HG02588 (cell line): ENCODE measurements at regions not wholly inside any gene's neighbourhood (a gene's known extent, or its start where the extent isn't known, plus 50 kb on each side); places are given as distances from the start of the nearest gene placed in this dataset.
"Not testable (repeated sequence)": the region's sequence is repeated elsewhere in the genome, so short reads cannot be mapped to it uniquely, and the experiment has no call there.

Source experiments
- ATAC-seq: cut with Tn5 transposase; IDR thresholded peaks from one replicate; pipeline ENCODE4 v1.9.1; 2021; ENCODE audit warnings: mild to moderate bottlenecking, moderate library complexity; ENCODE audit not compliant: unreplicated experiment

GRCh38 chr12:38016602-38017001 is 300.0 kb upstream of the ALG10B start:
- ATAC-seq: no peak

- ATAC-seq: no peak
Observed at GRCh38 chr12:38025916-38026315, 290.7 kb upstream of the ALG10B start.

DNA sequence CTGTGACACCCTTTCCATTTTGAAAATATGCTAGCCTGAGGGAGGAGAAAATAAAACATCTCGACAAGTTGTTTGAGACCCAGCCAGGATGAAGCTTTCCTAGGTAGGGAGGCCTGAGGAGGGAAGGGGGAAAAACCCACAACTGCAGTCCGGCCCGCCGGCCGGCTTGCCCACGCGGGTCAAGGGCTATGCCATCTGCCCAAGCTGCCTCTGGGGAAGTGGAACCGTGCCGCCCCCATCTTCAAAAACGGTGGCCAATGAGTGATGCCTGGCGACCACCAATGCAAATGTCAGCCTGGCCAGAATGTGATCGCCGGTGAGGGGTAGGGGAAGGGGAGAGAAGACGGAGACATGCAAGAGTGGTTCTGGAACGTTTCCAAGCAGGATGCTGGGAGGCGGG is 263.5 kb upstream of the ALG10B start:
- no peak for ATAC-seq

GRCh38 chr12:38053655-38054464 is 262.7 kb upstream of the ALG10B start:
- ATAC-seq: no peak

DNA sequence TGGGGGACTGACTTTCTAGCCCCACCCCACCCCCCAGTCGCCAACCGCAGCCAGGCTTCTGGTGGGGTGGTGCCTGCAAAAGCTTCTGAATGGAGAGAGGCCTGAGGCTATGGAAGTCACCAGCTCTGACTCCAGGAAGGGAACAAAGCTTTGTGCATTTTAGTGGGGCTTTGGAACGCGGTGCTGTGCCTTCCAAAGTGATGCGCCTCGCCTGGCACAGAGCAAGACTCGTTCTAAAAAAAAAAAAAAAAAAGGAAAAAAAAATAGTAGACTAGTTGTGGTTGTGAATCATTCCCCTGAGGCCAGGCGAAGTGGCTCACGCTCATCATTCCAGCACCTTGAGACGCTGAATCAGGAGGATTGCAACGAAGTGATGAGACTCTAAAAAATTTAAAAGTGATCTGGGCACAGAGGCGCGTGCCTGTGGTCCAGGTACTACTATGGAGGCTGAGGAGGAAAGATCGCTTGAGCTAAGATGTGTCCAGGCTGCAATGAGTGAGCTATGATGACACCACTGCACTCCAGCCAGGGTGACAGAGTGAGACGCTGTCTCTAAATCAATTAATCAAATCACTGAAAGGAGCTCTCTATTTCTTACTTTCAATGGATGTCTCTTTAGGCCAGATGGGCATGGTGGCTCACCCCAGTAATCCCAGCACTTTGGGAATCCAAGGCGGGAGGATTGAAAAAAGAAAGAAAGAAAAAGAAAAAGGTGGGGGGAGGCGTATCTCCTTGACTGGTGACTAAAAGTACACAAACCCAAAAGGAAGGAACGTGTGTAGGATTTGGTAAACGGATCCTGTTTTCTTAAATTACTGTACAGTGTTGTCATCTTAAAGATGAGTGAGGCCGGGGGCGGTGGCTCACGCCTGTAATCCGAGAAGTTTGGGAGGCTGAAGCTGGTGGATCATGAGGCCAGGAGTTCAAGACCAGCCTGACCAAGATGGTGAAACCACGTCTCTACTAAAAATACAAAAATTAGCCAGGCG is 259.6 kb upstream of the ALG10B start:
- no peak for ATAC-seq

- no peak for ATAC-seq
Observed at GRCh38 chr12:38099686-38100085, 216.9 kb upstream of the ALG10B start.

DNA sequence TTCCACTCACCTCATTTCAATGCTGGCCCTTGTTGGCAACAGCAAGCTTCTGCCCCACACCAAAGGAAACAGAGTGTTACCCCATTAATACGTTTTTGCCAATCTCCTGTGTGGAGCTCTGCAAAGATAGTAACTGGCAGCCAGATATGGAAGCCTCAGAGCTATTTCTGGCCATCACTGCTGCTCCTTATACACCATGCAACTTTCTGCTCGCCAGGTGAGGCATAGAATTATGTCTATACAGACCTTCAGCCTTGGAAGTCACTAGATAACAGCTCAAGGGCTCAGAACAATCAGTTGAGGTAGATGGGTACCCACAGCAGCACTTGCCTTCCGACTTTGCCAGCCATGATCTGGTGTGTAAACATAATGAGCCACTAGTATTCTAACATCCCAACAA is 214.8 kb upstream of the ALG10B start:
- ATAC-seq: no peak

DNA sequence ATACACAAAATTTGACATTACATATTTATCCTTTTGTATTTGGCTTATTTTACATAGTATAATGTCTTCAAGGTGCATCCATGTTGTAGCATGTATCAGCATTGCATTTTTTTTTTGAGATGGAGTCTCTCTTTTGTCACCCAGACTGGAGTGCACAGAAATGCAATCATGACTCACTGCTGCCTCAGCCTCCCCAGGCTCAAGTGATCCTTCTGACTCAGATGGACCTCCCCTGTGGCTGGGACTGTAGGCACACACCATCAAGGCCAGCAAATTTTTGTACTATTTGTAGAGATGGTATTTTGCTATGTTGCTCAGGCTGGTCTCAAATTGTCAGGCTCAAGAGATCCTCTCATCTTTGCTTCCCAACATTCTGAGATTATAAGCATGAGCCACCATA is 214.4 kb upstream of the ALG10B start:
- no peak for ATAC-seq

DNA sequence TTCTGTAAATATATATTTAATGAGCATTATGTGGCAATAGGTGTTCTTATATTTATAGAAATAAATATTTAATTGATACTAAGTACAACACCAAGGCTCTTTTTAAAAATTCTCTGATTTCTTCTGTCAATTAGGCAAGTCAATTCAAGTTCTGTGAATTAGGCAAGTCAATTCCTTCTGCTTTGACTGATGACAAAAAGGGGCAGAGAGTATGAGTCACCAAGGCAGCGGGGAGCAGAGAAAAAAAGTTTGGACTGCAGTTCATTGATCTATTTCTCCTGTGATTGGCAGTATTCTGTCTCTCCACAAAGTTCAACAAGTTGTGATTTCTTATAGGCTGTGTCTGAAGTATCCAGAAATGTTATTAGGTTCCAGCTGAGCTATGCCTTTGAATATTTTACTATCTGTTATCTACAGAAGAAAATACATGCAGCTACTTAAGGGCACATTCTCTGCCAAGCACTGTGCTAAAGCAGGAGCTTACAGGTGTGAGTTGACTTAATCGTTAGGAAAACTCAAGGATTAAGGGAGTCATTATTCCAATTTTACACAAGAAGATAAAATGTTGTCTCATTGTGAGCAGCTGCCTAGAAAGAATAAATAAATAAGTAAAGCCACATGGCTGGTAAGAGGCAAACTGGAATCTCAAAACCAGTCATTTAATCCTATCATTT is 206.4 kb upstream of the ALG10B start:
- ATAC-seq: no peak

- ATAC-seq: no peak
Observed at GRCh38 chr12:38113991-38114390, 202.6 kb upstream of the ALG10B start.

GRCh38 chr12:38116968-38117367 is 199.6 kb upstream of the ALG10B start:
- ATAC-seq: no peak

DNA sequence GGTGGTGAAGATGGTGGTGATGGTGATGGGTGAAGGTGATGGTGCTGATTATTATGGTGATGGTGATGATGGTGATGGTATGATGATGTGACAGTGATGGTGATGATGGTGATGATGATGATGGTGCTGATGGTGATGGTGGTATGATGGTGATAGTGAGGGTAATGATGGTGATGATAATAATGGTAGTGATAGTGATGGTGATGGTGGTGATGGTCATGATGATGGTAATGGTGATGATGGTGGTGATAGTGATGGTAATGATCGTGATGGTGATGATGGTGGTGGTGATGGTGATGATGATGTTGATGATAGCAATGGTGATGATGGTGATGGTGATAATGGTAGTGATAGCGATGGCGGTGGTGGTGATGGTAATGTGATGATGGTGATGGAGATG is 197.9 kb upstream of the ALG10B start:
- ATAC-seq: no peak

GRCh38 chr12:38120438-38120837 is 196.1 kb upstream of the ALG10B start:
- ATAC-seq: no peak

- not testable (repeated sequence) for ATAC-seq
Observed at GRCh38 chr12:38123028-38123427, 193.5 kb upstream of the ALG10B start.

DNA sequence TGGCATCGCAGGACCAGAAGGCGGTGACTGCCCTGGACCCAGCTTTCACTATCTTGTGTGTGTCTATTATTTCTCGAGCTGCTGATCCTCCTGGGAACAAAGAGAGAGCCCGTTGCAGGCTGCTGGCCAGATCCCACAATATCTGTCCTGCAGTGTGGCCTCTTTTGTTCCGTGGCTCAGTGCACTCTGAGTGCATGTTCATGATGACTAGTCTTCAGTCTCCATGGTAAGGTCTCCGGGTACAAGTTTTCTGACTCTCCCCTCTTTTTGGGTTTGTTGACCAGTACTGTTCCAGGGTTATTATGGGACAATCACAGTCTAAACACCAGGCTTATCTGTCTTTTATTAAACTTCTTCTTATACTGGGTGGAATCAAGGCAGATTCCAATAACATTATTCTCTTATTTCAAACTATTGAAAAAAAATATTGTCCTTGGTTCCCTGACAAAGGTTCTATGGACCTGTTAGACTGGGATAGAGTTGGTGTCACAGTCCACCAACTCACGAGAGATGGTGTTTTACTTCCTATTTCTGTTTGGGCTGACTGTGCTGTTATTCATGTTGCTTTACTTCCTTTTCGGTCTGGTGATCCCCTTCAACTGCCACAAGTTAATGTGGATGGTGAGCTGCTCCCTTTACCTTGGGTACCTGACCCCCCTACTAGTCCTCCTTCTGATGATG is 192.9 kb upstream of the ALG10B start:
- no peak for ATAC-seq

GRCh38 chr12:38124247-38125012 is 192.1 kb upstream of the ALG10B start:
- no peak for ATAC-seq

GRCh38 chr12:38132139-38132538 is 184.4 kb upstream of the ALG10B start:
- ATAC-seq: no peak

DNA sequence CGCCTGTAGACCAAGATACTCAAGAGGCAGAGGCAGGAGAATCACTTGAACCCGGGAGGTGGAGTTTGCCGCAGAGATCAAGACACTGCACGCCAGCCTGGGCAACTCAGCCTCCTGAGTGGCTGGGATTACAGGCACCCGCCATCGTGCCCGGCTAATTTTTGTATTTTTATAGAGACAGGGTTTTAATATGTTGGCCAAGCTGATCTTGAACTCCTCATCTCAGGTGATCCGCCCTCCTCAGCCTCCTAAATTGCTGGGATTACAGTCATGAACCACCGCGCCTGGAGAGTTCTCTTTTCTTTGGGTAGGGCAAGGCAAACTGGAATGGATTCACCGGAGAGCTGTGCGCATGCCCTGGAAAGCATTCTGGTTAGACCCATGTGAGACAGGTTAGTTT is 179.3 kb upstream of the ALG10B start:
- ATAC-seq: no peak

- ATAC-seq: no peak
Observed at GRCh38 chr12:38137716-38138115, 178.9 kb upstream of the ALG10B start.
